Hepatocyte (in vitro differentiated cells): ENCODE measurements at regions not wholly inside any gene's neighbourhood (a gene's known extent, or its start where the extent isn't known, plus 50 kb on each side); places are given as distances from the start of the nearest gene placed in this dataset.

Experiments used
- CTCF ChIP-seq: fragments of 200-600 bp; sonication (generic); IDR thresholded peaks from 2 replicates; pipeline ENCODE4 v1.5.1; 2016; ENCODE audit warnings: antibody characterized with exemption, mild to moderate bottlenecking; ENCODE audit not compliant: poor library complexity
- EZH2 ChIP-seq: fragments of 200-600 bp; sonication (generic); IDR thresholded peaks from 2 replicates; pipeline ENCODE4 v1.6.1; 2016; ENCODE audit warnings: antibody characterized with exemption, mild to moderate bottlenecking, borderline replicate concordance
- EZH2phosphoT487 ChIP-seq: fragments of 200-600 bp; sonication (generic); IDR thresholded peaks from one replicate; pipeline ENCODE4 v1.6.1; 2018; ENCODE audit warnings: antibody characterized with exemption, mild to moderate bottlenecking, low read depth, moderate library complexity; ENCODE audit not compliant: unreplicated experiment, severe bottlenecking

DNA sequence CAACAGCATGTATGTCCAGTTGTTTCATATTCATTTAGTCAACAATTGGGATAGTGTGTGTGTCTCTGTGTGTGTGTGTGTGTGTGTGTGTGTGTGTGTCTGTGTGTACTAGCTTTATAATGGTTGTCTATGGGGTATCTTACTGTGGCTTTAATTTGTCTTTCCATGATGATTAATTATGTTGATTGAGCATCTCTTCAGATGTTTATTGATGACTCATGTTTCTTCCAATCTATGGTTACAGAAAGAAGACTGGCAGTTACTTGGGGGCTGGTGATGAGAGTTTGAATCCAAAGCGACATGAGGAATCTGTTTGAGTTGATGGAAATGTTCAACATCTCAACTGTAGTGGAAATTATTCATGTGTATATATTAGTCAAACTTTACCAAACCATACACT, 440.1 kb downstream of the ZNF385D start:
- no peak for TF ChIP-seq CTCF
- TF ChIP-seq EZH2phosphoT487, result no peak
- no peak for TF ChIP-seq EZH2
